ENCODE measurements at regions not wholly inside any gene's neighbourhood (a gene's known extent, or its start where the extent isn't known, plus 50 kb on each side); places are given as distances from the start of the nearest gene placed in this dataset.
A peak's percentile ranks its signal among the peaks of the same experiment; 100 is the strongest.

DNA sequence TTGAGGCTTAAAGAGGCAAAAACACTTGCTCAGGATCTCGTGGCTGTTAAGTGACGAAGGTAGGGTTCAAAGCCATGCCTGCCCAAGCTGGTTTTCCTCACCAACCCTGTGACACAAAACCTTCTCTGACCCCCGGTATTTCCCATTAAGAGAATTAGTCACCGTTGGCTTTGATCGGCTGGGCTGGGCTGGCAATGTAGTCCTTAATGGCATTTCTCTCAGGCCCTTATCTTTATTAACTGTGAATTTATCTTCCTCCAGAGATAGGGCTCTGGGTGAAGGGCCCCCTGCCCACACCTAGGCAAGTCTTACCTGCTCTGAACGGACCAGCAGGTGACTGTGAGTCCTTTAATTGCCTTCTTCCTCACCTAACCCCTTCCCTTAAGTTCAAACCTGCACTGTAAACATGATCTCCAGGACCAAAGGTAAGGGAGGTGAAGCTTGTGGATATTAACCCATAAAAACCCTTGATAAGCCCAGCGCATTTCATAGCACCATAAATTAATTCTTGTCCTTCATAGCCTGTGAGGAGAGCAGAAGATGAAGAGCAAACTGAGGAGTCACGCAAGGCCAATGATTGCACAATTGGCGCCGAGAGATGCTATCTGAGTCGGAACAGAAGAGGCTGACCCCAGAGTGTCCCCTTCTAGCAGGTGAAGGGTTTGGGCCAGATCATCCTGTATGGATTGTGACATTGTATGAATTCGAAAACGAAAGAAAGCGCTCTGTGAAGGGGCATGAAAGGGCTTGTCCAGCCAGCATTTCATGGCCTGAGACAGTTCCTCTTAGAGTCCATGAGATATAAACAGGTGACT, 790.8 kb upstream of the TBX3 start:
- WGBS (ENCODE audit: insufficient coverage, low coverage, missing lambda C conversion rate) = 0% methylated on average over 14 of the region's 14 CpGs
- no peak for FAIRE-seq
- POLR2A ChIA-PET = interaction anchor here (0.7 kb wide), 1 partner anchor 175 kb away, joined by 3 read pairs; no protein-coding TSS in a partner anchor

More for the DNA sequence above, 790.8 kb upstream of the TBX3 start:
- in situ Hi-C loops (cut with MboI) = no loop called here
- H3K36me3 ChIP-seq (ENCODE audit: control insufficient read depth, insufficient read depth, low read length) = no peaks in the 10 kb centered on the region
- no peak overlapping the region for H3K4me3 ChIP-seq
- ATAC-seq = no peak
- CTCF ChIA-PET (ENCODE audit: low intra/inter-chr PET ratio) = no interaction called here
- no peak for DNase-seq (ENCODE audit: extremely low read depth in 1 of 4, low spot score in 3 of 4)
- H3K79me2 ChIP-seq (ENCODE audit: control insufficient read depth, insufficient read depth, low read length) = no peaks in the 10 kb centered on the region
- H3K9me3 ChIP-seq (replicated peaks; ENCODE audit: control insufficient read depth, insufficient read depth, low read depth, low read length) = no peaks in the 10 kb centered on the region
- H3K27me3 ChIP-seq (ENCODE audit: control insufficient read depth in 2 of 2, insufficient read depth in 2 of 2, low read length in 2 of 2) = no peaks in the 10 kb centered on the region
- no TSS peak for BruUV-seq (replicated peaks)
- H3K27ac ChIP-seq (ENCODE audit: extremely low read depth, low read depth, low read length) = no peak overlapping the region
- H4K20me1 ChIP-seq (replicated peaks; ENCODE audit: control insufficient read depth, insufficient read depth, low read length) = 0 out of 2 replicates have a peak, but pooled peaks cover 5% of the 10 kb centered on the region
- no peak for TF ChIP-seq CEBPG (CRISPR knock-in tag; IDR thresholded peaks at IDR 0.05)
- peak in 1 of 2 experiments; percentile 54; a peak in 1 of 4 replicates for TF ChIP-seq CEBPG (tag; conservative IDR thresholded peaks at IDR 0.05 in 1 of 2, IDR thresholded peaks at IDR 0.05 in 1 of 2)
- TF ChIP-seq CEBPB (tag; IDR thresholded peaks at IDR 0.05) = peak; percentile 78
- no peak for TF ChIP-seq VEZF1 (CRISPR knock-in tag; IDR thresholded peaks at IDR 0.05)
- no peak overlapping the region for H3K9ac ChIP-seq (ENCODE audit: insufficient read depth in 1 of 2, low read depth in 2 of 2, low read length in 2 of 2)
- H3K4me2 ChIP-seq (ENCODE audit: insufficient read depth, low read length) = no peak overlapping the region
- no peak overlapping the region for H2AFZ ChIP-seq (ENCODE audit: low read depth, low read length)
- intact Hi-C loops (cut with micrococcal nuclease) = no loop called here
- no peaks in the 10 kb centered on the region; a peak in 1 of 5 replicates for H3K4me1 ChIP-seq (replicated peaks in 1 of 2; ENCODE audit: control insufficient read depth in 2 of 2, insufficient read depth in 2 of 2, low read length in 2 of 2)
- H3K9me1 ChIP-seq (ENCODE audit: control insufficient read depth, insufficient read depth, low read length) = no peaks in the 10 kb centered on the region

Data from K562 (cell line).